HCT116 (cell line): ENCODE measurements at regions not wholly inside any gene's neighbourhood (a gene's known extent, or its start where the extent isn't known, plus 50 kb on each side); places are given as distances from the start of the nearest gene placed in this dataset.

Experiments used
- CBX3 ChIP-seq: IDR thresholded peaks from 2 replicates; pipeline ENCODE4 v1.6.1; 2012; ENCODE audit warnings: low read depth
- JUND ChIP-seq: IDR thresholded peaks from 2 replicates; pipeline ENCODE4 v1.6.1; 2012
- POLR2A ChIP-seq: IDR thresholded peaks from 2 replicates; pipeline ENCODE4 v1.7.0; 2011; ENCODE audit warnings: borderline replicate concordance; ENCODE audit not compliant: insufficient read depth, insufficient read length; ENCODE audit errors: extremely low read depth
- TF ChIP-seq, protein P1 (sequence below), 3 experiments: fragments of 200-600 bp in 1 of 3; sonication (generic) in 1 of 3; IDR thresholded peaks in 2 of 3; conservative IDR thresholded peaks in 1 of 3; 2 replicates each; pipeline ENCODE4 v1.5.1; 2012 to 2017; ENCODE audit warnings: low read depth in 2 of 3, low read length in 2 of 3, antibody characterized with exemption in 1 of 3, borderline replicate concordance in 1 of 3, control low read depth in 1 of 3, mild to moderate bottlenecking in 1 of 3, mixed read lengths in 1 of 3, mixed run types in 1 of 3, moderate library complexity in 1 of 3; ENCODE audit not compliant: insufficient read depth in 1 of 3

- TF ChIP-seq, protein P1, sequence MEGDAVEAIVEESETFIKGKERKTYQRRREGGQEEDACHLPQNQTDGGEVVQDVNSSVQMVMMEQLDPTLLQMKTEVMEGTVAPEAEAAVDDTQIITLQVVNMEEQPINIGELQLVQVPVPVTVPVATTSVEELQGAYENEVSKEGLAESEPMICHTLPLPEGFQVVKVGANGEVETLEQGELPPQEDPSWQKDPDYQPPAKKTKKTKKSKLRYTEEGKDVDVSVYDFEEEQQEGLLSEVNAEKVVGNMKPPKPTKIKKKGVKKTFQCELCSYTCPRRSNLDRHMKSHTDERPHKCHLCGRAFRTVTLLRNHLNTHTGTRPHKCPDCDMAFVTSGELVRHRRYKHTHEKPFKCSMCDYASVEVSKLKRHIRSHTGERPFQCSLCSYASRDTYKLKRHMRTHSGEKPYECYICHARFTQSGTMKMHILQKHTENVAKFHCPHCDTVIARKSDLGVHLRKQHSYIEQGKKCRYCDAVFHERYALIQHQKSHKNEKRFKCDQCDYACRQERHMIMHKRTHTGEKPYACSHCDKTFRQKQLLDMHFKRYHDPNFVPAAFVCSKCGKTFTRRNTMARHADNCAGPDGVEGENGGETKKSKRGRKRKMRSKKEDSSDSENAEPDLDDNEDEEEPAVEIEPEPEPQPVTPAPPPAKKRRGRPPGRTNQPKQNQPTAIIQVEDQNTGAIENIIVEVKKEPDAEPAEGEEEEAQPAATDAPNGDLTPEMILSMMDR (IDR thresholded peaks at IDR 0.05 in 2 of 3, conservative IDR thresholded peaks at IDR 0.05 in 1 of 3; ENCODE audit: borderline replicate concordance in 1 of 3, insufficient read depth in 1 of 3, low read depth in 2 of 3, low read length in 2 of 3) = no peak
- TF ChIP-seq CBX3 (no peak), JUND (no peak), POLR2A (no peak)
Measured at GRCh38 chr10:130363899-130364445, 227.8 kb downstream of the GLRX3 start.
